H54 (cell line): ENCODE measurements at regions not wholly inside any gene's neighbourhood (a gene's known extent, or its start where the extent isn't known, plus 50 kb on each side); places are given as distances from the start of the nearest gene placed in this dataset.

Source experiments
- DNase-seq: peaks from one replicate; pipeline ENCODE4 v3.0.0; 2011; ENCODE audit warnings: low spot score, mixed read lengths; ENCODE audit not compliant: insufficient read length
- FAIRE-seq: peaks from 3 replicates; lab custom pipeline; 2011; peaks lifted over from hg19 to GRCh38; lab: Jason Lieb, UNC
- POLR2A ChIP-seq: IDR thresholded peaks from 2 replicates; pipeline ENCODE4 v1.6.1; 2011; ENCODE audit warnings: low read depth, mild to moderate bottlenecking, low read length

DNA sequence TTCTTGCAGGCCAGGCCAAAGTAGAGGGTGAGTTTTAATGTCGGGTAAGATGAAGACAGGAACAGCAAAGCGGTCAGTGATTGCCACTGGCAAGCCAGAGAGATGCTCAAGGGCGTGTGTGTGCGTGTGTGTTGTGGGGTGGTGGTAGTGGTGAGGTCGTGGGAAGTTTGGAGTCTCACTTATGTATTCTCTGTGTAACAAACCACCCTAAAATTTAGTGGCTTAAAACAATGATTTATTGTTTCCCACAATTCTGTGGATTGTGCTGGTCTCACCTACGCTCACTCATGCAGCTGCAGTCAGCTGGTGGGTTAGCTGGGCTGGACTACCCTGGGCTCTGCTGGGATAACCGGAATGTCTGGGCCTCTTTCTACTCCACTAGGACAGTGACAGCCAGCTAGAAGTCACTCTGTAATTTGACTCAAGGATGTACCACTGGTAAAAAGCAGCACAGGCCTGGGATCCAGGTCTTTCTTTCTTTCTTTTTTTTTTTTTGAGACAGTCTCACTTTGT lies 50.9 kb upstream of the BHLHE40 start:
- no peak for TF ChIP-seq POLR2A
- DNase-seq (no peak), FAIRE-seq (no peak)
